Naive thymus-derived CD4-positive, alpha-beta T cell (primary cell): ENCODE measurements at regions not wholly inside any gene's neighbourhood (a gene's known extent, or its start where the extent isn't known, plus 50 kb on each side); places are given as distances from the start of the nearest gene placed in this dataset.

Experiments
- ATAC-seq: fragments of 150-1000 bp; cut with Tn5 transposase; 2 replicates; pipeline ENCODE4 v1.10.0; 2021; ENCODE audit warnings: mild to moderate bottlenecking, moderate library complexity
- CTCF ChIA-PET: fragments of 350-600 bp; sonication (Branson Sonifier 250); formaldehyde crosslinking; loops from one replicate; lab custom pipeline; 2021; ENCODE audit warnings: antibody characterized with exemption; lab: Charles Lee
- POLR2A ChIA-PET: fragments of 350-600 bp; sonication (Branson Sonifier 250); formaldehyde crosslinking; loops from one replicate; lab custom pipeline; 2021; ENCODE audit warnings: antibody characterized with exemption, inconsistent platforms; lab: Charles Lee
- DNase-seq, 9 donors: peaks; one replicate each; pipeline versions ENCODE4 v3.0.0 to v3.0.0-alpha.2; 2020 to 2022; ENCODE audit warnings: mixed read lengths in 1 of 9
- H3K27ac ChIP-seq: one replicate; pipeline ENCODE4 v1.7.0; 2013; ENCODE audit warnings: mild to moderate bottlenecking, low read depth, low read length, moderate library complexity
- H3K27me3 ChIP-seq, 2 donors: one replicate each; pipeline ENCODE4 v1.7.0; 2013; ENCODE audit warnings: low read length in 2 of 2, mild to moderate bottlenecking in 2 of 2, moderate library complexity in 2 of 2; ENCODE audit not compliant: control insufficient read depth in 2 of 2, insufficient read depth in 2 of 2
- H3K36me3 ChIP-seq, 3 experiments: 1 replicate in 2 of 3; 2 replicates in 1 of 3; pipeline ENCODE4 v1.7.0; 2013; ENCODE audit warnings: low read length in 3 of 3, mild to moderate bottlenecking in 3 of 3, moderate library complexity in 1 of 3; ENCODE audit not compliant: insufficient read depth in 3 of 3, control insufficient read depth in 2 of 3
- H3K4me1 ChIP-seq, 2 donors: one replicate each; pipeline ENCODE4 v1.7.0; 2013; ENCODE audit warnings: low read length in 2 of 2, mild to moderate bottlenecking in 2 of 2, moderate library complexity in 1 of 2; ENCODE audit not compliant: control insufficient read depth in 2 of 2, insufficient read depth in 2 of 2
- H3K4me3 ChIP-seq: 2 replicates; pipeline ENCODE4 v1.7.0; 2013; ENCODE audit warnings: mild to moderate bottlenecking, low read length
- H3K9me3 ChIP-seq, 3 experiments: 1 replicate in 2 of 3; 2 replicates in 1 of 3; pipeline ENCODE4 v1.7.0; 2013; ENCODE audit warnings: low read length in 3 of 3; ENCODE audit not compliant: control insufficient read depth in 2 of 3
- H3K27ac Mint-ChIP-seq, 9 donors: one replicate each; pipeline ENCODE4 v1.8.0; 2020 to 2022; ENCODE audit warnings: mixed read lengths in 9 of 9, mild to moderate bottlenecking in 8 of 9, moderate library complexity in 5 of 9, inconsistent platforms in 2 of 9
- H3K27me3 Mint-ChIP-seq, 5 donors: one replicate each; pipeline ENCODE4 v1.8.0; 2021 to 2022; ENCODE audit warnings: mixed read lengths in 5 of 5, mild to moderate bottlenecking in 1 of 5
- H3K36me3 Mint-ChIP-seq, 5 donors: one replicate each; pipeline ENCODE4 v1.8.0; 2020 to 2022; ENCODE audit warnings: mixed read lengths in 5 of 5, mild to moderate bottlenecking in 3 of 5, inconsistent platforms in 1 of 5
- H3K4me1 Mint-ChIP-seq, 7 donors: one replicate each; pipeline ENCODE4 v1.8.0; 2020 to 2022; ENCODE audit warnings: mixed read lengths in 7 of 7, mild to moderate bottlenecking in 3 of 7, inconsistent platforms in 1 of 7
- H3K4me3 Mint-ChIP-seq, 10 donors: one replicate each; pipeline ENCODE4 v1.8.0; 2020 to 2022; ENCODE audit warnings: mild to moderate bottlenecking in 10 of 10, mixed read lengths in 10 of 10, moderate library complexity in 6 of 10, inconsistent platforms in 2 of 10
- H3K9me3 Mint-ChIP-seq, 11 donors: one replicate each; pipeline ENCODE4 v1.8.0; 2020 to 2022; ENCODE audit warnings: mixed read lengths in 11 of 11, mild to moderate bottlenecking in 4 of 11, inconsistent platforms in 1 of 11, moderate library complexity in 1 of 11
- intact Hi-C, 2 donors: fragments of 100-400 bp; cut with micrococcal nuclease; formaldehyde crosslinking; loops; one replicate each; pipeline ENCODE4 v1.15.1; 2023

- ATAC-seq (no peak), DNase-seq (no peak)
- no peaks in the 10 kb centered on the region for H3K9me3 ChIP-seq
- no peak overlapping the region for H3K4me3 ChIP-seq
- Mint-ChIP-seq H3K27ac (no peak overlapping the region), H3K4me3 (no peak overlapping the region), H3K27me3 (peaks cover 0 to 7% (median 0%) of the 10 kb centered on the region in 5 donors), H3K36me3 (peaks cover 0 to 4% (median 0%) of the 10 kb centered on the region in 5 donors), H3K4me1 (peaks cover 19 to 45% (median 27%) of the 10 kb centered on the region in 7 donors), H3K9me3 (peaks cover 0 to 1% (median 0%) of the 10 kb centered on the region in 11 donors)
- H3K27me3 ChIP-seq = no peaks in the 10 kb centered on the region
- intact Hi-C loops = loop anchor here (2.0 to 5.0 kb wide), 4 partner anchors 75 to 1109 kb away; partner anchors contain the start of genes BLZF1 (in 2 of the 2) and NME7 (in 2 of the 2)
- ChIA-PET POLR2A (no interaction called here), CTCF (interaction anchor here (0.8 to 1.4 kb wide), 3 partner anchors 66 to 163 kb away, joined by 3 to 5 read pairs (median 4); no protein-coding TSS in a partner anchor)
- H3K4me1 ChIP-seq = peaks cover 9 to 27% of the 10 kb centered on the region in 2 donors
- H3K27ac ChIP-seq = no peak overlapping the region
- H3K36me3 ChIP-seq = no peaks in the 10 kb centered on the region
These were observed 106.0 kb downstream of the XCL2 start for GRCh38 chr1:168437821-168438220.

- Mint-ChIP-seq H3K36me3 (no peaks in the 10 kb centered on the region), H3K27ac (no peak overlapping the region), H3K4me1 (peaks cover 14 to 31% (median 17%) of the 10 kb centered on the region in 7 donors), H3K9me3 (peaks cover 0 to 1% (median 0%) of the 10 kb centered on the region in 11 donors), H3K27me3 (peaks cover 0 to 13% (median 0%) of the 10 kb centered on the region in 5 donors), H3K4me3 (no peak overlapping the region)
- Histone ChIP-seq H3K4me3 (no peak overlapping the region), H3K9me3 (no peaks in the 10 kb centered on the region), H3K27ac (no peak overlapping the region), H3K4me1 (peaks cover 9 to 19% of the 10 kb centered on the region in 2 donors), H3K36me3 (no peaks in the 10 kb centered on the region), H3K27me3 (no peaks in the 10 kb centered on the region)
- DNase-seq = no peak
- intact Hi-C loops = loop anchor here (5.0 kb wide), 2 partner anchors 932 to 1112 kb away; partner anchors contain the start of genes BLZF1 (in 2 of the 2) and NME7 (in 2 of the 2)
- POLR2A ChIA-PET = no interaction called here
- ATAC-seq = no peak
- CTCF ChIA-PET = no interaction called here
These were observed 108.4 kb downstream of the XCL2 start for GRCh38 chr1:168435439-168435838.

DNA sequence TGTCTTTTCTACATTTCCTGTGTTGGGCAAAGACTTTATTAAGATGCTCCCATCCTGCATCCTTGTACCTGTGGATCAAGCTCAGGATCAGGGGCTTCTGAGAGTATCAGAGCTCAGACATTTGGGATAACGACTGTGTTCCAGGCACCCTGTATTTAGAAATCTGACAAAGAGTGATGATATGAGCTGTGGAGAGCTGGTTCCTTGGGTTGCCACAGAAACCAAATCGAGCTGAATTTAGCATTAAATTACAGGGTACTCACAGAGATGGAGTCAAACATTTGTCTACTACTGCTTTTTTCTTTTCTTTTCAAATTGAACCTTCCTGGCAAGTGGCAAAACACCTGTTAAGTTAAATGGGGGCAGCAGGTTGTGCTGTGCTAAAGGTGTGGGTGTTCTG is 110.6 kb downstream of the XCL2 start:
- H3K4me1 ChIP-seq = no peaks in the 10 kb centered on the region
- H3K9me3 Mint-ChIP-seq = no peaks in the 10 kb centered on the region
- intact Hi-C loops = no loop called here
- H3K27ac Mint-ChIP-seq = no peak overlapping the region
- peaks cover 0 to 9% (median 0%) of the 10 kb centered on the region in 7 donors for H3K4me1 Mint-ChIP-seq
- DNase-seq (no peak), ATAC-seq (no peak)
- POLR2A ChIA-PET = no interaction called here
- H3K27me3 ChIP-seq = no peaks in the 10 kb centered on the region
- H3K36me3 ChIP-seq = no peaks in the 10 kb centered on the region
- no peak overlapping the region for H3K4me3 ChIP-seq
- peaks cover 0 to 13% (median 0%) of the 10 kb centered on the region in 5 donors for H3K27me3 Mint-ChIP-seq
- CTCF ChIA-PET = interaction anchor here (0.7 kb wide), 1 partner anchor 86 kb away, joined by 3 read pairs; no protein-coding TSS in a partner anchor
- no peaks in the 10 kb centered on the region for H3K36me3 Mint-ChIP-seq
- H3K27ac ChIP-seq = no peak overlapping the region
- H3K4me3 Mint-ChIP-seq = no peak overlapping the region
- H3K9me3 ChIP-seq = no peaks in the 10 kb centered on the region

DNA sequence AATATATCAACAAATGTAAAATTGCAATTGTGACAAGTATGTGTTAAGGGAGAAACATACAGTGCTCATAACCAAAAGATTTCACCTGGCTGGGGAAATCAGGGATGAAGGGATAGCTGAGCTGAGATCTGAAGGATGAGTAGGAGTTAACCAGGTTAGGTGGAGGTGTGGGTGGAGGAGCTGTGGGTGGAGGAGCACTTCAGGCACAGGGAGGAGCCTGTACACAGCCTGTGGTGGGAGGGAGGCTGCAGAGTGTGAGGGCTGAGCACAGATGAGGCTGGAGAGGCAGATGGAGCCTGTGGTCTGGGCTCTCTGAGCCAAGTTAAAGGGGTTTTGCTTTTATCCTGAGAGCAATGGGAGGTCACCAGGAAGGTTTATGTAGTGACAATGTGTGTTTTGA is 111.9 kb downstream of the XCL2 start:
- POLR2A ChIA-PET = no interaction called here

DNA sequence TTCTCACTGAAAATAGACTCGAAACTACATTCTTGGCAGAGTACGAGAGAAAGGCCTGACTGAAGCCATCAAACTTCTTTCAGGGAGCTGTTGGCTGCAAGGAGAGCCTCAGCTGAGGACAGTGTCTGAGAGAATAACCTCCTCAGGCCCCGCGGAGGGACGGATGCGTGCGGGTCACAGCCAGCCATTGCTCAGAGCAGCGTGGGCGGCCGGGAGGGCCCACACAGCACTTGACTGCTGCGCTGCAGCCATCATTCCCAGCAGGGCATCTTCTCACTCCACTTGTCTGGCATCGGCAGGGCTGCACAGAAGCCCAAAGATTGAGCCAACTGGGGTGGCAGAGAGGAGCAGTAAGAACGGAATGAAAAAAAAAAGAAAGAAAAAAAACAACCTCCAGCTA is 113.5 kb downstream of the XCL2 start:
- H3K36me3 Mint-ChIP-seq = no peaks in the 10 kb centered on the region

More for the DNA sequence above, 111.9 kb downstream of the XCL2 start:
- Mint-ChIP-seq H3K27me3 (peaks cover 0 to 13% (median 0%) of the 10 kb centered on the region in 5 donors), H3K36me3 (no peaks in the 10 kb centered on the region), H3K4me3 (no peak overlapping the region), H3K4me1 (peaks cover 0 to 7% (median 0%) of the 10 kb centered on the region in 7 donors), H3K27ac (no peak overlapping the region), H3K9me3 (no peaks in the 10 kb centered on the region)
- H3K27me3 ChIP-seq = no peaks in the 10 kb centered on the region
- intact Hi-C loops = no loop called here
- no peak for DNase-seq
- no peaks in the 10 kb centered on the region for H3K4me1 ChIP-seq
- no peak overlapping the region for H3K27ac ChIP-seq
- CTCF ChIA-PET = interaction anchor here (0.6 kb wide), 1 partner anchor 168 kb away, joined by 4 read pairs; no protein-coding TSS in a partner anchor
- no peak overlapping the region for H3K4me3 ChIP-seq
- H3K36me3 ChIP-seq = no peaks in the 10 kb centered on the region
- no peak for ATAC-seq
- H3K9me3 ChIP-seq = no peaks in the 10 kb centered on the region

GRCh38 chr1:168428063-168428731 is 115.6 kb downstream of the XCL2 start:
- DNase-seq = no peak
- Histone ChIP-seq H3K27me3 (no peaks in the 10 kb centered on the region), H3K4me1 (peaks cover 0 to under 1% of the 10 kb centered on the region in 2 donors), H3K27ac (no peak overlapping the region), H3K9me3 (no peaks in the 10 kb centered on the region), H3K36me3 (no peaks in the 10 kb centered on the region), H3K4me3 (no peak overlapping the region)
- H3K36me3 Mint-ChIP-seq = no peaks in the 10 kb centered on the region
- intact Hi-C loops = loop anchor here in 1 of 2 donors (10.0 kb wide), 1 partner anchor 677 kb away; the partner anchor contains the start of gene ATP1B1
- H3K9me3 Mint-ChIP-seq = no peaks in the 10 kb centered on the region
- peaks cover 0 to 10% (median 0%) of the 10 kb centered on the region in 7 donors for H3K4me1 Mint-ChIP-seq
- no peak for ATAC-seq
- ChIA-PET POLR2A (no interaction called here), CTCF (no interaction called here)
- H3K27ac Mint-ChIP-seq = peak overlapping the region in 1 of 9 donors; percentile 7
- H3K27me3 Mint-ChIP-seq = peaks cover 0 to 5% (median 0%) of the 10 kb centered on the region in 5 donors
- H3K4me3 Mint-ChIP-seq = no peak overlapping the region

More for the DNA sequence above, 113.5 kb downstream of the XCL2 start:
- Mint-ChIP-seq H3K27me3 (peaks cover 0 to 11% (median 0%) of the 10 kb centered on the region in 5 donors), H3K9me3 (no peaks in the 10 kb centered on the region), H3K27ac (no peak overlapping the region), H3K4me1 (peaks cover 0 to 7% (median 0%) of the 10 kb centered on the region in 7 donors), H3K4me3 (no peak overlapping the region)
- ChIA-PET CTCF (no interaction called here), POLR2A (no interaction called here)
- Histone ChIP-seq H3K9me3 (no peaks in the 10 kb centered on the region), H3K36me3 (no peaks in the 10 kb centered on the region), H3K4me1 (no peaks in the 10 kb centered on the region), H3K27ac (no peak overlapping the region), H3K4me3 (no peak overlapping the region), H3K27me3 (no peaks in the 10 kb centered on the region)
- DNase-seq (no peak), ATAC-seq (no peak)
- intact Hi-C loops = no loop called here
